H9 (cell line): ENCODE measurements at regions not wholly inside any gene's neighbourhood (a gene's known extent, or its start where the extent isn't known, plus 50 kb on each side); places are given as distances from the start of the nearest gene placed in this dataset.

Experiments used
- DNase-seq: peaks from one replicate; pipeline ENCODE4 v3.0.0-alpha.2; 2017
- H2AFZ ChIP-seq: one replicate; pipeline ENCODE4 v1.6.1; 2013; ENCODE audit warnings: mild to moderate bottlenecking, low read length, control low read depth, moderate library complexity
- H2AK5ac ChIP-seq: 2 replicates; pipeline ENCODE4 v1.6.1; 2013; ENCODE audit warnings: low read length, control low read depth, mixed read lengths; ENCODE audit not compliant: insufficient read length
- H2BK120ac ChIP-seq: one replicate; pipeline ENCODE4 v1.6.1; 2013; ENCODE audit warnings: low read depth, mild to moderate bottlenecking, low read length, control low read depth, inconsistent platforms; ENCODE audit not compliant: poor library complexity, severe bottlenecking
- H2BK12ac ChIP-seq: 2 replicates; pipeline ENCODE4 v1.6.1; 2013; ENCODE audit warnings: low read length, control low read depth, mixed read lengths, low read depth; ENCODE audit not compliant: insufficient read length
- H2BK15ac ChIP-seq: 2 replicates; pipeline ENCODE4 v1.6.1; 2013; ENCODE audit warnings: low read depth, low read length, control low read depth
- H2BK20ac ChIP-seq: one replicate; pipeline ENCODE4 v1.6.1; 2013; ENCODE audit warnings: low read depth, mild to moderate bottlenecking, low read length, control low read depth, inconsistent platforms; ENCODE audit not compliant: poor library complexity, severe bottlenecking
- H2BK5ac ChIP-seq: 2 replicates; pipeline ENCODE4 v1.6.1; 2013; ENCODE audit warnings: low read length, control low read depth, mixed read lengths; ENCODE audit not compliant: insufficient read length
- H3K14ac ChIP-seq: 2 replicates; pipeline ENCODE4 v1.6.1; 2013; ENCODE audit warnings: low read length, control low read depth; ENCODE audit not compliant: insufficient read depth
- H3K18ac ChIP-seq: 2 replicates; pipeline ENCODE4 v1.6.1; 2013; ENCODE audit warnings: low read depth, mild to moderate bottlenecking, mixed read lengths, low read length, control low read depth; ENCODE audit not compliant: insufficient read length
- H3K23ac ChIP-seq: 2 replicates; pipeline ENCODE4 v1.6.1; 2013; ENCODE audit warnings: low read length, control low read depth, mixed read lengths, low read depth; ENCODE audit not compliant: insufficient read length
- H3K23me2 ChIP-seq: 2 replicates; pipeline ENCODE4 v1.6.1; 2013; ENCODE audit warnings: low read depth, mild to moderate bottlenecking, mixed read lengths, low read length, control low read depth; ENCODE audit not compliant: insufficient read length, poor library complexity, severe bottlenecking
- H3K27ac ChIP-seq: 2 replicates; pipeline ENCODE4 v1.5.1; 2013; ENCODE audit warnings: low read length, control low read depth, mixed read lengths, low read depth; ENCODE audit not compliant: insufficient read length
- H3K27me3 ChIP-seq: 2 replicates; pipeline ENCODE4 v1.6.1; 2013; ENCODE audit warnings: low read length, control low read depth, inconsistent platforms; ENCODE audit not compliant: insufficient read depth
- H3K4ac ChIP-seq: 2 replicates; pipeline ENCODE4 v1.6.1; 2013; ENCODE audit warnings: low read depth, mild to moderate bottlenecking, control low read depth, inconsistent platforms, low read length, moderate library complexity
- H3K4me1 ChIP-seq: 2 replicates; pipeline ENCODE4 v1.6.1; 2013; ENCODE audit warnings: low read length, control low read depth, inconsistent platforms; ENCODE audit not compliant: insufficient read depth
- H3K4me2 ChIP-seq: 2 replicates; pipeline ENCODE4 v1.6.1; 2013; ENCODE audit warnings: low read length, control low read depth, mixed read lengths; ENCODE audit not compliant: insufficient read length, insufficient read depth
- H3K56ac ChIP-seq: 2 replicates; pipeline ENCODE4 v1.6.1; 2013; ENCODE audit warnings: low read depth, mild to moderate bottlenecking, mixed read lengths, low read length, control low read depth; ENCODE audit not compliant: insufficient read length
- H3K79me1 ChIP-seq: 2 replicates; pipeline ENCODE4 v1.6.1; 2013; ENCODE audit warnings: low read depth, mild to moderate bottlenecking, moderate library complexity, low read length, control low read depth, inconsistent platforms; ENCODE audit not compliant: insufficient read depth, poor library complexity, severe bottlenecking
- H3K79me2 ChIP-seq: 2 replicates; pipeline ENCODE4 v1.6.1; 2013; ENCODE audit warnings: low read length, control low read depth, inconsistent platforms; ENCODE audit not compliant: insufficient read depth
- H3K9ac ChIP-seq: 2 replicates; pipeline ENCODE4 v1.6.1; 2013; ENCODE audit warnings: low read length, control low read depth, mixed read lengths; ENCODE audit not compliant: insufficient read length; ENCODE audit errors: extremely low read depth
- H3K9me3 ChIP-seq: one replicate; pipeline ENCODE4 v1.6.1; 2013; ENCODE audit warnings: low read depth, low read length, inconsistent platforms; ENCODE audit not compliant: control insufficient read depth
- H3T11ph ChIP-seq: one replicate; pipeline ENCODE4 v1.6.1; 2013; ENCODE audit warnings: mild to moderate bottlenecking, low read length, control low read depth, inconsistent platforms
- H4K20me1 ChIP-seq: one replicate; pipeline ENCODE4 v1.6.1; 2013; ENCODE audit not compliant: control insufficient read depth, insufficient read length, insufficient read depth
- H4K5ac ChIP-seq: 2 replicates; pipeline ENCODE4 v1.6.1; 2013; ENCODE audit warnings: low read depth, mild to moderate bottlenecking, mixed read lengths, low read length, control low read depth; ENCODE audit not compliant: insufficient read length
- H4K8ac ChIP-seq: replicated peaks from 2 replicates; pipeline ENCODE4 v1.6.1; 2013; ENCODE audit warnings: low read length, control low read depth, mixed read lengths, low read depth; ENCODE audit not compliant: insufficient read length
- H4K91ac ChIP-seq: 2 replicates; pipeline ENCODE4 v1.6.1; 2013; ENCODE audit warnings: low read depth, mild to moderate bottlenecking, moderate library complexity, mixed read lengths, low read length, control low read depth; ENCODE audit not compliant: insufficient read length
- H3K27ac Mint-ChIP-seq, 3 experiments: 2 replicates in 2 of 3; 3 replicates in 1 of 3; pipeline ENCODE4 v1.8.0; 2020 to 2021; ENCODE audit warnings: mixed read lengths in 3 of 3, mild to moderate bottlenecking in 1 of 3, moderate library complexity in 1 of 3
- H3K27me3 Mint-ChIP-seq: 2 replicates; pipeline ENCODE4 v1.8.0; 2021; ENCODE audit warnings: low read depth, mild to moderate bottlenecking, moderate library complexity, mixed read lengths
- H3K36me3 Mint-ChIP-seq, 3 experiments: 2 replicates in 2 of 3; 3 replicates in 1 of 3; pipeline ENCODE4 v1.8.0; 2020 to 2021; ENCODE audit warnings: low read depth in 3 of 3, mixed read lengths in 3 of 3; ENCODE audit not compliant: insufficient read depth in 1 of 3
- H3K4me1 Mint-ChIP-seq, 2 experiments: 2 replicates each; pipeline ENCODE4 v1.8.0; 2020; ENCODE audit warnings: mixed read lengths in 2 of 2
- H3K4me3 Mint-ChIP-seq, 2 experiments: 2 replicates in 1 of 2; 3 replicates in 1 of 2; pipeline ENCODE4 v1.8.0; 2020 to 2021; ENCODE audit warnings: mild to moderate bottlenecking in 2 of 2, mixed read lengths in 2 of 2, moderate library complexity in 1 of 2
- H3K9me3 Mint-ChIP-seq, 2 experiments: 2 replicates in 1 of 2; 3 replicates in 1 of 2; pipeline ENCODE4 v1.8.0; 2020; ENCODE audit warnings: mild to moderate bottlenecking in 2 of 2, mixed read lengths in 2 of 2, moderate library complexity in 1 of 2
- WGBS: extraction: QIAGEN DNeasy Blood & Tissue Kit; methylation state at CpG from one replicate; pipeline ENCODE4 v1.1.7; 2013; ENCODE audit warnings: missing lambda C conversion rate, low lambda C conversion rate, mixed read lengths; ENCODE audit not compliant: insufficient read length; ENCODE audit errors: extremely low coverage; 5-methylcytosine and 5-hydroxymethylcytosine counted together
- TF ChIP-seq, protein P1 (sequence below): fragments of 200-600 bp; sonication (generic); conservative IDR thresholded peaks from 3 replicates; pipeline ENCODE4 v1.8.0; 2021; ENCODE audit warnings: antibody characterized with exemption, mild to moderate bottlenecking

DNA sequence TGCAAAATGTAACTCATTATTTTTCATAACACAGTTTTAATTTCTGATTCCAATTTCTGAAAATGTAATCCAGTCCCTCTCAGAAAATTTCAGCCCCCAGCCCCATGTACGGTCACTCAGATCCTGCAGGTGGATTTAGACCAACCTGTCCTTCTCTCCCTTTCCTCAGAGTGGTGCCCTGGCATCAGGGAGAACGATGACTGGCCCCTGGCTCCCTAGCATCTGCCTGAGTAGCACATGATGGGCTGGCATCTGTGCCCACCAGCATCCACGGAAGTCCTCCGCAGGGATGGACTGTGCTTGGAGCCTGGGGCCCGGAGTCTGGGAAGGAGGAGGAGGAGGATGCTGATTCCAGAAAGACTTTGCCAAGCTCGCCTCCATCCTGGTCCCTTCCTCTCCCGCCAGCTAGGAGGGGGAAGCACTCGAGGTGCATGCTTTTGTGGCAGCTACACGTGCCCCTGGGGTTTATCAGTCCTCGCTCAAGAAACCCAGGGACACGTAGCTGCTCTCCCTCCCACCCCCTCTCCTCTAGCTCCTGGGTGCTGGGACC is 54.4 kb upstream of the RUFY1 start:
- H2BK120ac ChIP-seq: no peak overlapping the region
- TF ChIP-seq, protein P1, sequence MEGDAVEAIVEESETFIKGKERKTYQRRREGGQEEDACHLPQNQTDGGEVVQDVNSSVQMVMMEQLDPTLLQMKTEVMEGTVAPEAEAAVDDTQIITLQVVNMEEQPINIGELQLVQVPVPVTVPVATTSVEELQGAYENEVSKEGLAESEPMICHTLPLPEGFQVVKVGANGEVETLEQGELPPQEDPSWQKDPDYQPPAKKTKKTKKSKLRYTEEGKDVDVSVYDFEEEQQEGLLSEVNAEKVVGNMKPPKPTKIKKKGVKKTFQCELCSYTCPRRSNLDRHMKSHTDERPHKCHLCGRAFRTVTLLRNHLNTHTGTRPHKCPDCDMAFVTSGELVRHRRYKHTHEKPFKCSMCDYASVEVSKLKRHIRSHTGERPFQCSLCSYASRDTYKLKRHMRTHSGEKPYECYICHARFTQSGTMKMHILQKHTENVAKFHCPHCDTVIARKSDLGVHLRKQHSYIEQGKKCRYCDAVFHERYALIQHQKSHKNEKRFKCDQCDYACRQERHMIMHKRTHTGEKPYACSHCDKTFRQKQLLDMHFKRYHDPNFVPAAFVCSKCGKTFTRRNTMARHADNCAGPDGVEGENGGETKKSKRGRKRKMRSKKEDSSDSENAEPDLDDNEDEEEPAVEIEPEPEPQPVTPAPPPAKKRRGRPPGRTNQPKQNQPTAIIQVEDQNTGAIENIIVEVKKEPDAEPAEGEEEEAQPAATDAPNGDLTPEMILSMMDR: peak; percentile 53; the same call in 2 of the 3 replicates
- no peak overlapping the region for H4K8ac ChIP-seq
- H3K4me2 ChIP-seq: no peak overlapping the region
- no peak overlapping the region for H2BK12ac ChIP-seq
- DNase-seq: no peak
- H2BK20ac ChIP-seq: no peak overlapping the region
- no peak overlapping the region for H3K27ac ChIP-seq
- H3K36me3 Mint-ChIP-seq: no peaks in the 10 kb centered on the region; a peak in 1 of 7 replicates
- no peak overlapping the region for H2AFZ ChIP-seq
- no peak overlapping the region for H3K56ac ChIP-seq
- no peak overlapping the region for H2BK5ac ChIP-seq
- no peak overlapping the region for H3K18ac ChIP-seq
- H3K4me1 ChIP-seq: no peaks in the 10 kb centered on the region
- H3K79me2 ChIP-seq: no peaks in the 10 kb centered on the region
- no peaks in the 10 kb centered on the region; a peak in 4 of 5 replicates for H3K9me3 Mint-ChIP-seq
- H3K9me3 ChIP-seq: no peaks in the 10 kb centered on the region
- H3K23ac ChIP-seq: no peak overlapping the region
- no peaks in the 10 kb centered on the region for H3K27me3 ChIP-seq
- no peak overlapping the region; a peak in 1 of 7 replicates for H3K27ac Mint-ChIP-seq
- H2BK15ac ChIP-seq: no peak overlapping the region
- no CpG with 5 or more reads among the region's 11 CpGs for WGBS
- no peaks in the 10 kb centered on the region for H3K79me1 ChIP-seq
- no peak overlapping the region for H2AK5ac ChIP-seq
- H3K9ac ChIP-seq: no peak overlapping the region
- peaks cover 1% of the 10 kb centered on the region; the same call in 1 of the 2 replicates for H3K27me3 Mint-ChIP-seq
- no peak overlapping the region for H3K4ac ChIP-seq
- peaks cover 9 to 10% of the 10 kb centered on the region in 2 experiments; a peak in 2 of 4 replicates for H3K4me1 Mint-ChIP-seq
- H3K4me3 Mint-ChIP-seq: no peak overlapping the region
- H4K91ac ChIP-seq: no peak overlapping the region
- no peaks in the 10 kb centered on the region for H4K20me1 ChIP-seq
- no peaks in the 10 kb centered on the region for H3K23me2 ChIP-seq
- H4K5ac ChIP-seq: no peak overlapping the region
- no peak overlapping the region for H3T11ph ChIP-seq
- H3K14ac ChIP-seq: no peak overlapping the region
